ENCODE measurements at regions not wholly inside any gene's neighbourhood (a gene's known extent, or its start where the extent isn't known, plus 50 kb on each side); places are given as distances from the start of the nearest gene placed in this dataset.
"Not testable (repeated sequence)": the region's sequence is repeated elsewhere in the genome, so short reads cannot be mapped to it uniquely, and the experiment has no call there.

DNA sequence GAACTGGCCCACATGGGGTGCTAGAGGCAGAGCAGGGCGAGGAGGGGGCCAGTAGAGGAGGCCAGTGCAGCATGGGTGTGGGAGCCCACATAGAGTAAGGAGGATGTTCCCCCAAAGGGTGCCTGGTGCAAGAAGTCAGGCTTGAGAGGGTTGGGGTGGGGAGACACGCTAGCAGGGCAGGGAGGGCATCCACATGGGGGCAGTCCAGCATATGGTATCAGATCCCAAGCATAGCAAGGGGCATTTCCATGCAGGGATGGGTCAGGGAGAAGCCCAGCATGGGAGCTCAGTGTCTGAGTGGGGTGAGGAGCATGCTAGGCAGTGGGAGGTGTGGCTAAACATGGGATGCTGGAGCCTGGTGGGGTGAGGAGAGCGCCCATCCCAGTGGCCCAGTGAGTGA lies 213.7 kb downstream of the COPRS start:
- Mint-ChIP-seq H3K36me3 (ENCODE audit: low read depth, unreplicated experiment) (no peaks in the 10 kb centered on the region), H3K4me1 (ENCODE audit: unreplicated experiment) (no peaks in the 10 kb centered on the region), H3K4me3 (ENCODE audit: unreplicated experiment) (no peak overlapping the region), H3K27ac (ENCODE audit: unreplicated experiment) (no peak overlapping the region), H3K9me3 (ENCODE audit: unreplicated experiment) (peaks cover 18% of the 10 kb centered on the region), H3K27me3 (ENCODE audit: unreplicated experiment) (no peaks in the 10 kb centered on the region)
- TF ChIP-seq, protein P1, sequence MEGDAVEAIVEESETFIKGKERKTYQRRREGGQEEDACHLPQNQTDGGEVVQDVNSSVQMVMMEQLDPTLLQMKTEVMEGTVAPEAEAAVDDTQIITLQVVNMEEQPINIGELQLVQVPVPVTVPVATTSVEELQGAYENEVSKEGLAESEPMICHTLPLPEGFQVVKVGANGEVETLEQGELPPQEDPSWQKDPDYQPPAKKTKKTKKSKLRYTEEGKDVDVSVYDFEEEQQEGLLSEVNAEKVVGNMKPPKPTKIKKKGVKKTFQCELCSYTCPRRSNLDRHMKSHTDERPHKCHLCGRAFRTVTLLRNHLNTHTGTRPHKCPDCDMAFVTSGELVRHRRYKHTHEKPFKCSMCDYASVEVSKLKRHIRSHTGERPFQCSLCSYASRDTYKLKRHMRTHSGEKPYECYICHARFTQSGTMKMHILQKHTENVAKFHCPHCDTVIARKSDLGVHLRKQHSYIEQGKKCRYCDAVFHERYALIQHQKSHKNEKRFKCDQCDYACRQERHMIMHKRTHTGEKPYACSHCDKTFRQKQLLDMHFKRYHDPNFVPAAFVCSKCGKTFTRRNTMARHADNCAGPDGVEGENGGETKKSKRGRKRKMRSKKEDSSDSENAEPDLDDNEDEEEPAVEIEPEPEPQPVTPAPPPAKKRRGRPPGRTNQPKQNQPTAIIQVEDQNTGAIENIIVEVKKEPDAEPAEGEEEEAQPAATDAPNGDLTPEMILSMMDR (IDR thresholded peaks at IDR 0.05; ENCODE audit: unreplicated experiment) = no peak
- no peak for DNase-seq (ENCODE audit: low spot score)

DNA sequence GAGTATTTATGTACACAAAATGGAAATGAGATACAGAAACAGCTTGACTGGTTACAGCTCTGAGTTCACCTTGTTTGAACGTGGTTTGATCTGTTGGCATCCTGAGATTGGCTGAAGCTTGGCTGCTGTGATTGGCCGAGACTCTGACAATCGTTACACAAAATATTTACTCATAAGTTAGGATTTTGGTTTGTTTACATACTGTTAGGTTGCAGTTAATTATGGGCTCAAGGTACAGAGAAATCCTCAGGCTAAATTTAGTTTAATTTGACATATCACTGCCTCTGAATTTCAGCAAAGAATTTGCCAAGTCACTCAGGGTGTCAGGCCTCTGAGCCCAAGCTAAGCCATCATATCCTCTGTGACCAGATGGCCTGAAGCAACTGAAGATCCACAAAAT lies 227.3 kb downstream of the COPRS start:
- Mint-ChIP-seq H3K4me3 (ENCODE audit: unreplicated experiment) (no peak overlapping the region), H3K27ac (ENCODE audit: unreplicated experiment) (no peak overlapping the region), H3K4me1 (ENCODE audit: unreplicated experiment) (no peaks in the 10 kb centered on the region), H3K9me3 (ENCODE audit: unreplicated experiment) (no peaks in the 10 kb centered on the region), H3K27me3 (ENCODE audit: unreplicated experiment) (peaks cover 2% of the 10 kb centered on the region), H3K36me3 (ENCODE audit: low read depth, unreplicated experiment) (no peaks in the 10 kb centered on the region)
- no peak for DNase-seq (ENCODE audit: low spot score)
- TF ChIP-seq, protein P1 (IDR thresholded peaks at IDR 0.05; ENCODE audit: unreplicated experiment) = no peak

DNA sequence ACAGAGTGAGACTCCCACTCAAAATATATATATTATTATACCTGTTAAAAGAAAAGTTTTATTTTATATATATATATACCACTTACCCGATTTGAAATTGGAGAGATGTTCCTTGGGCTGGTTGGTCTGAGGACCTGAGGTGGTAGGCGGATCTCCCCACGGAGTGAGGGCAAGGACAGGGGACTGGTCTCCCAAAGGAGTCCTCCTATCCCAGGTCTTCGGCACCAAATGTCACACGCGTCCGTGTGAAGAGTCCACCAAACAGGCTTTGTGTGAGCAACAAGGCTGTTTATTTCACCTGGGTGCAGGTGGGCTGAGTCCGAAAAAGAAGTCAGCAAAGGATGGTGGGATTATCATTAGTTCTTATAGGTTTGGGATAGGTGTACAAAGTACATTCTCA lies 228.2 kb downstream of the COPRS start:
- H3K27ac Mint-ChIP-seq (ENCODE audit: unreplicated experiment); DNase-seq (ENCODE audit: low spot score); H3K27me3 Mint-ChIP-seq (ENCODE audit: unreplicated experiment); H3K4me3 Mint-ChIP-seq (ENCODE audit: unreplicated experiment); H3K4me1 Mint-ChIP-seq (ENCODE audit: unreplicated experiment); H3K36me3 Mint-ChIP-seq (ENCODE audit: low read depth, unreplicated experiment); H3K9me3 Mint-ChIP-seq (ENCODE audit: unreplicated experiment): not testable (repeated sequence)

DNA sequence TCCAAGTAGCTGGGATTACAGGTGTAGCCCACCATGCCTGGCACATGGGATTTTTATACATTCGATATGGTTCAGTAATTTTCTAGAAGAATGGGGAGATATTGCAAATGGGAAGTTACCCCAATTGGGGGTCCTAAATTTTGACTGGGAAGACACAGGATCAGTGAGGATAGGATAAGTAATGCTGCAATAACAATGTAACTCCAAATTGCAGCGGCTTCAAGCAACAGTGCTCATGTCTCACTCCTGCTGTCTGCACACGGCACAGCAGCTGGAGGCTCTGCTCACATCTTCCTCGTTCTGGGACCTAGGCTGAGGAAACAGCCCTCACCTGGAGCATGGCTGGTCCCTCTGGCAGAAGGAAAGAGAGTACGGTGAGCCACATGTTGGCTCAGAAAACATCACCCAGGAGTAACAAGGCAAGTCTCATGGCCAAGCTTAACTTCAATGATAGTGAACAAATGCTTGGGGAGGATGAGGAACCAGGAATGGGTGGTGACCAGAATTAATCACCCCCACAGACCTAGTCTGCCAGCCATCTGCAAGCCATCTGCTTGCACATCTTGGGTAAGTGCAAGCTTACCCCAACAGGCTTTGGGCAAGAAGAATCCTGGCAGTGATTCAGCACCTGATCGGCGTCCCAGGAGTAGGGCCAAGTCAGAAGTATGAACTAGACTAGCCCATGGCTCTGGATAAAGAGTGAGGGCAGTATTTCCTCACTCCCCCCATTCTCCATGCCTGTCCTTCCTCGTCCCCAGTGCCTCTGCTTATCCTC lies 229.2 kb downstream of the COPRS start:
- TF ChIP-seq, protein P1 (IDR thresholded peaks at IDR 0.05; ENCODE audit: unreplicated experiment) = no peak
- Mint-ChIP-seq H3K9me3 (ENCODE audit: unreplicated experiment) (no peaks in the 10 kb centered on the region), H3K27ac (ENCODE audit: unreplicated experiment) (no peak overlapping the region), H3K4me3 (ENCODE audit: unreplicated experiment) (no peak overlapping the region), H3K36me3 (ENCODE audit: low read depth, unreplicated experiment) (no peaks in the 10 kb centered on the region), H3K27me3 (ENCODE audit: unreplicated experiment) (peaks cover 2% of the 10 kb centered on the region), H3K4me1 (ENCODE audit: unreplicated experiment) (no peaks in the 10 kb centered on the region)
- no peak for DNase-seq (ENCODE audit: low spot score)

- TF ChIP-seq, protein P1 (IDR thresholded peaks at IDR 0.05; ENCODE audit: unreplicated experiment) = no peak
- Mint-ChIP-seq H3K27me3 (ENCODE audit: unreplicated experiment) (peaks cover 2% of the 10 kb centered on the region), H3K36me3 (ENCODE audit: low read depth, unreplicated experiment) (no peaks in the 10 kb centered on the region), H3K4me3 (ENCODE audit: unreplicated experiment) (no peak overlapping the region), H3K4me1 (ENCODE audit: unreplicated experiment) (no peaks in the 10 kb centered on the region), H3K9me3 (ENCODE audit: unreplicated experiment) (no peaks in the 10 kb centered on the region), H3K27ac (ENCODE audit: unreplicated experiment) (no peak overlapping the region)
- no peak for DNase-seq (ENCODE audit: low spot score)
These were observed 231.1 kb downstream of the COPRS start for GRCh38 chr17:31627960-31628359.
